ENCODE measurements at regions not wholly inside any gene's neighbourhood (a gene's known extent, or its start where the extent isn't known, plus 50 kb on each side); places are given as distances from the start of the nearest gene placed in this dataset.

DNA sequence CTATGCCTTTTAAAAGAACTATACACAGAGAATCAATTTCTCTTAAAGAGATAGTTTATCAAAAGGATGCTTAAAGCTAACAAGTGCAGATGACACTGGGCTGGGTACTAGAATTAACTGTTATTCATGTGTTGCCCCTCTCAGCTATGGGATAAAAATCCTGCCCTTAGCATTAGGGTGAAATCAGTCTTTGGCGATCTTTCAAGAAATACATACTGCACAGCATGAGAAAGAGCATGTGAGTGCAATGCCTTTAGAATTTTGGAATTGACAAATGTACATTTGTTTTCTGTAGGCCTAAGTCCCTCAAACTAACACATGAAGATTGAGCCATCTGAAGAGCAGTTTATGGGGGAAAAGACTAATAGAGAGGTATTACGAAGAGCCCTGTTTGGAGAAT is 115.4 kb downstream of the ZFP64 start:
- TF ChIP-seq, protein P1, sequence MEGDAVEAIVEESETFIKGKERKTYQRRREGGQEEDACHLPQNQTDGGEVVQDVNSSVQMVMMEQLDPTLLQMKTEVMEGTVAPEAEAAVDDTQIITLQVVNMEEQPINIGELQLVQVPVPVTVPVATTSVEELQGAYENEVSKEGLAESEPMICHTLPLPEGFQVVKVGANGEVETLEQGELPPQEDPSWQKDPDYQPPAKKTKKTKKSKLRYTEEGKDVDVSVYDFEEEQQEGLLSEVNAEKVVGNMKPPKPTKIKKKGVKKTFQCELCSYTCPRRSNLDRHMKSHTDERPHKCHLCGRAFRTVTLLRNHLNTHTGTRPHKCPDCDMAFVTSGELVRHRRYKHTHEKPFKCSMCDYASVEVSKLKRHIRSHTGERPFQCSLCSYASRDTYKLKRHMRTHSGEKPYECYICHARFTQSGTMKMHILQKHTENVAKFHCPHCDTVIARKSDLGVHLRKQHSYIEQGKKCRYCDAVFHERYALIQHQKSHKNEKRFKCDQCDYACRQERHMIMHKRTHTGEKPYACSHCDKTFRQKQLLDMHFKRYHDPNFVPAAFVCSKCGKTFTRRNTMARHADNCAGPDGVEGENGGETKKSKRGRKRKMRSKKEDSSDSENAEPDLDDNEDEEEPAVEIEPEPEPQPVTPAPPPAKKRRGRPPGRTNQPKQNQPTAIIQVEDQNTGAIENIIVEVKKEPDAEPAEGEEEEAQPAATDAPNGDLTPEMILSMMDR (conservative IDR thresholded peaks at IDR 0.05), result no peak
- no peak for TF ChIP-seq ZFX (IDR thresholded peaks at IDR 0.05)

Measured in C4-2B (cell line).